Activated naive CD4-positive, alpha-beta T cell treated with anti-CD3 and anti-CD28 coated beads, Interleukin-2, amount 50 U/mL, for 16 hours (primary cell): ENCODE measurements at regions not wholly inside any gene's neighbourhood (a gene's known extent, or its start where the extent isn't known, plus 50 kb on each side); places are given as distances from the start of the nearest gene placed in this dataset.
"Not testable (repeated sequence)": the region's sequence is repeated elsewhere in the genome, so short reads cannot be mapped to it uniquely, and the experiment has no call there.

ENCODE experiments used
- DNase-seq: peaks from one replicate; pipeline ENCODE4 v3.0.0-alpha.2; 2020

GRCh38 chr5:97234380-97234779 is 51.3 kb upstream of the RIOK2 start:
- DNase-seq, result not testable (repeated sequence)

- no peak for DNase-seq
Measured at GRCh38 chr5:97242341-97242740, 59.3 kb upstream of the RIOK2 start.

DNA sequence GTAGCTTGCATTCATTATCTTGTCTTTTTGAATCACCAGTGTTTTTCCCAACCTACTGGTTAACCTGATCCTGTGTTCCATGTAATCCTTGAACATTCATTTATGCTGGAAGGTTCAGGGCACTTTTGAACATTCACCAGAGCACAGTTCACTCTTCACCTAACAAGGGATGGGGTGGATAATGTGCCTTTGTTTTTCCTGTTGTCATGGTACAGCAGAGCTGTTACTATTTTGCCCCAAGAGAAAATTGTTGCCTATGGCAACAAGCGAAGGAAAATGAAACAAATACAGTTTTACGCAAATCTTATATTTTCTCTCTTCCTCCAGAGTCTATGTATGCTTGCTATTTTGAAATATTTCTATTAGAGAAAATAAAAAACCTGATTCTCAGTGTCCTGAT is 60.3 kb upstream of the RIOK2 start:
- no peak for DNase-seq

DNA sequence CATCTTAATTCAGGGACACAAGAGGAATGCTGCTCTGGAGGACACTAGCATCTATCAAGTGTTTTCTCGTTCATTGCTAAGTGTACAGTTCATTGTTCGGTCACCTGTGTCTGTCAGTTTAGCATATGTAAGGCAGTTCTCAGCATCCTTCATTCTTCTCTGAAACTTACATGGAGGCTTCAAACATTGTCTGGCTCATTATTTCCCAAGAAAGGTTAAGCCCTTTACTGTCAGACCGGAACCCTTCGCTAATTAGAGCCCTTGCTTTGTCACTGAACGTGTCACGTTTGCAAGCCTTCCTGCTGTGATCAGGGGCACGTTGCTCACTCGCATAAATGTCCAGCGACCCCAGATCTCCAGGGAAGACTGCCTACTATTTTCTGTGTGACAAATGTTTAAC is 62.3 kb upstream of the RIOK2 start:
- no peak for DNase-seq

- no peak for DNase-seq
Measured at GRCh38 chr5:97250113-97250512, 67.1 kb upstream of the RIOK2 start.

- no peak for DNase-seq
Measured at GRCh38 chr5:97266076-97266475, 83.0 kb upstream of the RIOK2 start.

DNA sequence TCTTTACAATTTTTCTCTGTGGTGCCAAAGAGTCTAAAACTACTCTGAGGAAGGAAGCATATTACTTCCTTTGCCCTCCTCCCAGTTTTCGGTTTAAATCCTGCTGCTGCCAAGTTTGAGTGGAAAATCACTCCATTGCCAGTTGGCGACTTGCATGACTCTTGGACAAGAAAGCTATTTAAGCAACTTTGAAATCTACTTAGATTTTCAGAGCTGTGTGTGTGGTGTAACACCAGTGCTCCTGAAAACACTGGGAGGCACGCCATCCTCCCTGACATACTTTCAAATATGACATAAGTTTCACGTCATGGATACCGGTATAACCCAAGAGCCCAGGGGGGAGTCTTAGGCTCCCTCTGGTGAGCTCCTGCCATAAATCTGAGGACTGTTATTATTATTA is 83.5 kb upstream of the RIOK2 start:
- no peak for DNase-seq

DNA sequence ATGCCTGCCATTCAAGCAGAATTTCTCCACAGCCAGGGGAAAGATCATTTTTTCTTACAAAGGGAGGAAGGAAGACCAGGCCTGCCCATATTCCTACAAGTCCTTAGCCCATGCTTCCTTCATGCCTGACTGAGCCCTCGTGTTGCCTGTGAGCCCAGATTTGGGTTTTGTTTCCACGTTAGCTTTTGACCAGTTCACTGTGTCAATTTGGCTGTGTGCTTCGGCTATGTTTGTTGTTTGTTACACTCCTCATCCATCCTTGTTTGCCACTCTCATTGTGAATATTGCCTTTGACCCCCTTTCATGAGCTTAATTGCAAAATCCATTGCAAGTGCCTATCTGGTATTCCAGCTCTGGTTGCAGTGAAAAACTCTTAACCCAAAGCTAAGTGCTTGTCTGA is 84.7 kb upstream of the RIOK2 start:
- DNase-seq, result no peak

DNA sequence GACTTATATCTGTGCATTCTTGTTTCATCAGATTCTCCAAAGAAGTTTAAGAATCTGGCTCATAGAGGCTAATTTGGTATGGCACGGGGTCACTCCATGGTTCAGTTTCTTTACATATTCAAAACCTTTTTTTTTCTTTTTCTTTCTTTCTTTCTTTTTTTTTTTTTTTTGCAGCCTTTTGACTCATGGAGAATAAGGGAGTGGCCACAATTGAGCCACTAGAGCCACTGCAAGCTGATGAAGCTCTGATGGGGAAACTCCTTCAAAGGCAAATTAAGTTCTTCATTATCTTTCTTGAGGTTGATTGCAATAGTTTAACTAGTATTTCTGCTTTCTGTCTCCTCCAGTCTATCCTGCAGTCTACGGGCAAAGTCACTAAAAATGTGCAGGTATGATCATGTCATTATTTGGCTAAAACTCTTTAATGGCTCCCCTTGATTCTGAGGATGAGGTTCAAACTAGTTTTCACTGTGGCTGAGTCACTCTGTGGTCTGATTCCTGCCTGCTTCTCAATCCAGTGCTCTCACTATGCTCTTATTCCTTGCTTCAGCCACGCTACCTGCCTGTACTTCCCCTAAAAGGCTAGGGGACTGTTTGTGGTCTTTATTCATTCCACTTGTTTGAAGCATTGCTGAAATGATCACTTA is 93.5 kb upstream of the RIOK2 start:
- no peak for DNase-seq

DNA sequence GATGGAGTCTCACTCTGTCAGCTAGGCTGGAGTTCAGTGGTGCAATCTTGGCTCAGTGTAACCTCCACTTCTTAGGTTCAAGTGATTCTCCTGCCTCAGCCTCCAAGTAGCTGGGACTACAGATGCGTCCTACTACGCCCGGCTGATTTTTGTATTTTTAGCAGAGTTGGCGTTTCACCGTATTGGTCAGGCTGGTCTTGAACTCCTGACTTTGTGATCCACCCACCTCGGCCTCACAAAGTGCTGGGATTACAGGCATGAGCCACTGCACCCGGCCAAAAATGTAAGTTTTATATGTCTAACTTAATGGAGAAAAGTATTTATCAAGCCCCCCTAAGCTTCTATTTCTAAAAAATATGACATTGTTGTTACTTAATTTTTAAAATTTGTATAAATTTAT is 98.2 kb upstream of the RIOK2 start:
- no peak for DNase-seq

- no peak for DNase-seq
Measured at GRCh38 chr5:97297063-97297703, 114.1 kb upstream of the RIOK2 start.

DNA sequence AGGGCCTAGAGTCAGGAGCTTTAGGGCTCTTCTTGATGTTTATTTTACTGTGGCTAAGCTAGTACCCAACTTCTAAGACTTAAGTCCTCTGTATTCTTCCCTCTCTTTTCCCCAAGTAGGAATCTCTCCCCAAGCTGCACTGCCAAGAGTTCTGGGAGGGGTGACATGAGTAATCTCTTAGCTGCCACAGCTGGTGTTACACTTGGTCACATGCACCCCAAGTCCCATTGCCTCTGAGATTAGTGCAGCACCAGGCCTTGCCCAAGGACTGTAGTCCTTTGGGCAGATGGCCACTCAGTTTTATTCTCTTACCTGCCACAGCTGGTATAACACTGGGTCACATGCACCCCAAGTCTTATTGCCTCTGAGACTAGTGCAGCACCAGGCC is 114.7 kb upstream of the RIOK2 start:
- DNase-seq, result no peak

GRCh38 chr5:97301181-97301580 is 118.1 kb upstream of the RIOK2 start:
- DNase-seq, result not testable (repeated sequence)

- DNase-seq, result no peak
Measured at GRCh38 chr5:97338729-97339128, 155.7 kb upstream of the RIOK2 start.

GRCh38 chr5:97355775-97356174 is 172.7 kb upstream of the RIOK2 start:
- DNase-seq, result no peak

DNA sequence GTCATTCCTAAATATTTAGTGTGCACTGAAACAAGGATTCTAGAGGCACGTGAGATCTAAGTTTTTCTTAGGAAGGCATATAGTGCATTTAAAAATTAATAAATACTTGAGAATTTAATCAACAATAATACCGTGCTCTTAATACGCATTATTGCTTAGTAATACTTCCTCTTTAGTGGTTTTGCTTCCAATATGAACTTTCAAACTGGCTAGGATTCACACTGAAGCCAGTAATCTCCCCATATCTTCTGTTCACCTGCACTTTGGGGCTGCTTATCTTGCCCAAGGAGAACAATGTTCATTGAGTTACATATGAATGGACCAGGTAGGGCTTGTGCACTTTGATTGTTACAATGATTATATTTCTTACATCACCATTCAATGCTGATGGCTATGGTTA is 180.5 kb upstream of the RIOK2 start:
- DNase-seq, result no peak

GRCh38 chr5:97364731-97365130 is 181.7 kb upstream of the RIOK2 start:
- no peak for DNase-seq

GRCh38 chr5:97365163-97365845 is 182.3 kb upstream of the RIOK2 start:
- no peak for DNase-seq

GRCh38 chr5:97365918-97366317 is 182.9 kb upstream of the RIOK2 start:
- no peak for DNase-seq

GRCh38 chr5:97375959-97376358 is 192.9 kb upstream of the RIOK2 start:
- DNase-seq, result no peak

DNA sequence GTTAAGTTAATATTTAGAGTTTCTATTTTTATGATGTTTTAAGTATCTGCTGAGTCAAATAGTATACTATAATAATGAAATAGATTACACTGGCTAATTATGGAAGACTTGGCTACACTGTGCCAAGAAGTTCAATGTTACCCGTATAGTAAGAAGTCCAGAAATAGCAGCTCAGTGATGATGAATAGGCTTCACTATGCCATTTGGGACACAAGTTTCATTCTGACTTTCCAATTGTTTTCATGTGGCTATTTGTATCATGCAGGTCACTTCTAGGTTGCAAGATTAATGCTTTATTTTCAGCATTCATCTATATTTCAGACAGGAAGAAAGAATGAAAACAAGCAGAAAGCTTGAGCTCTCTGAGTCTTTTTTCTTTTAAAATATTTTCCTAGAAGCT is 194.5 kb upstream of the RIOK2 start:
- DNase-seq, result no peak

GRCh38 chr5:97383996-97384395 is 200.9 kb upstream of the RIOK2 start:
- DNase-seq, result no peak

- DNase-seq, result no peak
Measured at GRCh38 chr5:97388794-97389193, 205.7 kb upstream of the RIOK2 start.

DNA sequence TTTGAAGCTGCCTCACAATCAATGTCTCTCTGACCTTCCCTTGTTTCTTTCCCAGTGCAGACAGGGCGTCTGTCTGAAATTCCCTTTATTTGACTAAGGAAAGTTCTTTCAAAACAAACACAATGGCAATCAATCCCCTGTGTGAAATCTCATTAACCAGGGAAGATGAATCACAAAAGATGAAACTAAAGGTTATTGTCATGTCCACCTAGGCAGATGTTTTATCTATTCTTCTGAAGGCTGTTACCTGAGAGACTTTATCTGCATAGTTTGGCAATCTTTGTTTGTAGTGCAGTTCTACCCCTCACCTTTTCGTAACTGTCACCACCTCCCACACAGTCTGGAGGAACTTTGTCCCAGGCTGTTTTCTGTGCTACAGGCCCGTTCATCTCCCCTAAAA is 217.5 kb upstream of the RIOK2 start:
- DNase-seq, result no peak

- no peak for DNase-seq
Measured at GRCh38 chr5:97405941-97406340, 222.9 kb upstream of the RIOK2 start.
